ENCODE measurements at regions not wholly inside any gene's neighbourhood (a gene's known extent, or its start where the extent isn't known, plus 50 kb on each side); places are given as distances from the start of the nearest gene placed in this dataset.

DNA sequence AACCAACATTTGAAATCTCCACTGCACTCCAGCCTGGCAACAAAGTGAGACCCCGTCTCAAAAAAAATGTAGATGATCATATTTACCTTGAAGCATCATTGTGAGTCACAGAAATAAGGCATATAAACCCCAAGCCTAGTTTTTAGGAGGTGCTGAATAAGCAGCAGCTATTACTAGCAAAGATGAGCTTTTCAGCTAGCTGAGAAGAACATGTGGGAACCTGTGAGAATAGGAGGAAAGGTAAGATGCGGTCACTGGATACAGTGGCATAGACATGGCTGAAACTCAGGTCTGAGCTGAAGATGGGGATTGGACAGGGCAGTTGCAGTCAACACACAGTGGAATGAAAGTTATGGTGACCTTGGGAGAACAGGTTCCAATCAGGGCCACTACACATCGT is 284.3 kb upstream of the IRAK1BP1 start:
- Mint-ChIP-seq H3K4me3 (no peak overlapping the region), H3K4me1 (no peaks in the 10 kb centered on the region), H3K27me3 (ENCODE audit: low read depth, poor library complexity) (peaks cover 3% of the 10 kb centered on the region), H3K9me3 (no peaks in the 10 kb centered on the region), H3K27ac (no peak overlapping the region), H3K36me3 (ENCODE audit: low read depth) (no peaks in the 10 kb centered on the region)
- TF ChIP-seq, protein P1, sequence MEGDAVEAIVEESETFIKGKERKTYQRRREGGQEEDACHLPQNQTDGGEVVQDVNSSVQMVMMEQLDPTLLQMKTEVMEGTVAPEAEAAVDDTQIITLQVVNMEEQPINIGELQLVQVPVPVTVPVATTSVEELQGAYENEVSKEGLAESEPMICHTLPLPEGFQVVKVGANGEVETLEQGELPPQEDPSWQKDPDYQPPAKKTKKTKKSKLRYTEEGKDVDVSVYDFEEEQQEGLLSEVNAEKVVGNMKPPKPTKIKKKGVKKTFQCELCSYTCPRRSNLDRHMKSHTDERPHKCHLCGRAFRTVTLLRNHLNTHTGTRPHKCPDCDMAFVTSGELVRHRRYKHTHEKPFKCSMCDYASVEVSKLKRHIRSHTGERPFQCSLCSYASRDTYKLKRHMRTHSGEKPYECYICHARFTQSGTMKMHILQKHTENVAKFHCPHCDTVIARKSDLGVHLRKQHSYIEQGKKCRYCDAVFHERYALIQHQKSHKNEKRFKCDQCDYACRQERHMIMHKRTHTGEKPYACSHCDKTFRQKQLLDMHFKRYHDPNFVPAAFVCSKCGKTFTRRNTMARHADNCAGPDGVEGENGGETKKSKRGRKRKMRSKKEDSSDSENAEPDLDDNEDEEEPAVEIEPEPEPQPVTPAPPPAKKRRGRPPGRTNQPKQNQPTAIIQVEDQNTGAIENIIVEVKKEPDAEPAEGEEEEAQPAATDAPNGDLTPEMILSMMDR (IDR thresholded peaks at IDR 0.05) = no peak
- no peak for DNase-seq

DNA sequence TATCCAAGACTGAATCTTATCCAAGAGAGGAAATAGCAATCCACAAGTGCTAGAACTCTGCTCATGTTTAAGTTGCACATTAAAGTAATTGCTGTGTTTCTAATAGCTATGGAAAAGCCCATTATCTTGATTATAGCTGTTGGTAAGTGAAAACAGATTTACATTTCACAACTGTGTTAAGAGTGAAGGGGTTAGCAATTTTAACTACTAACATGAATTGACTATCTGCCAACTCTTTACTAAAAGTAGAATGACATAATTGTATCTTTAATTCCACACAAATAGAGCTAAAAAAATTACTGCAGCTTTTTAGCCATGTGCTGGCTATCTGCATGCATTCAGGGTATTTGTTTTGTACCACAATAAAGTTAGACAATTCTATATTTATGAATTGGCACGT is 277.9 kb upstream of the IRAK1BP1 start:
- Mint-ChIP-seq H3K9me3 (no peaks in the 10 kb centered on the region), H3K36me3 (ENCODE audit: low read depth) (no peaks in the 10 kb centered on the region), H3K4me1 (no peaks in the 10 kb centered on the region), H3K27me3 (ENCODE audit: low read depth, poor library complexity) (peaks cover 3% of the 10 kb centered on the region), H3K4me3 (no peak overlapping the region), H3K27ac (no peak overlapping the region)
- TF ChIP-seq, protein P1 (IDR thresholded peaks at IDR 0.05) = no peak
- no peak for DNase-seq

DNA sequence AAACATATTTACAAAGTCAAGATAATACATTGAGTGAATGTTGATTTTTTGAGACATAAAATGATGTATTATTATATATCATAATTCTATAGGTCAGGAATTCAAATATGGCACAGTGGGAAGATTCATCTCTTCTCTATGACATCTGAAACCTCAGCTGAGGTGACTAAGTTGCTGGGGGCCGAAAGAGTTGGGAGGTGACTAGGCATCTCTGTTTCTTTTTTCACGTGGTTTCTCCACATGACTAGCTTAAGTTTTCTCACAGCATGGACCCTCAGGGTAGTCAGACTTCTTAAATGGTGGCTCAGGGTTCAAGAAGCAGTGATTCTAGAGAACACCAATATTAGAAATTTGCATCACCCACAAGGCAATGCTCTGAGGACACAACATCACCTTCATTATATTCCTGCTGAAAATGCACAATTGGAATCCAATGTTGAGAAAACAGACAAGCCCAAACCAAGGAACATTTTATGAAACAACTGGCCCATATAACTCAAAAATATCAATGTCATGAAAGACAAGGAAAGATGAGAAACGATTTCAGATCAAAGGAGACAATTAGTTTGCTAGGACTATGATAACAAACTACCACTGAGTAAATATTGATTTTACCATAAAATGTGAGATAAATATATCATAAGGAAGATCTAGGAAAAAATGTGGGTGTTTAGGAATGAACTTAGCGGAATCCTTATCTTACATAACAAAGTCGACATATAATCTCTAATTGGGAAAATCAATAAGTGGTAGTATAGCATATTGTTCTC is 273.3 kb upstream of the IRAK1BP1 start:
- DNase-seq = no peak
- TF ChIP-seq, protein P1 (IDR thresholded peaks at IDR 0.05) = no peak
- H3K27ac Mint-ChIP-seq = no peak overlapping the region
- H3K4me1 Mint-ChIP-seq = no peaks in the 10 kb centered on the region
- no peak overlapping the region for H3K4me3 Mint-ChIP-seq
- no peaks in the 10 kb centered on the region for H3K9me3 Mint-ChIP-seq
- no peaks in the 10 kb centered on the region for H3K36me3 Mint-ChIP-seq (ENCODE audit: low read depth)
- H3K27me3 Mint-ChIP-seq (ENCODE audit: low read depth, poor library complexity) = no peaks in the 10 kb centered on the region

DNA sequence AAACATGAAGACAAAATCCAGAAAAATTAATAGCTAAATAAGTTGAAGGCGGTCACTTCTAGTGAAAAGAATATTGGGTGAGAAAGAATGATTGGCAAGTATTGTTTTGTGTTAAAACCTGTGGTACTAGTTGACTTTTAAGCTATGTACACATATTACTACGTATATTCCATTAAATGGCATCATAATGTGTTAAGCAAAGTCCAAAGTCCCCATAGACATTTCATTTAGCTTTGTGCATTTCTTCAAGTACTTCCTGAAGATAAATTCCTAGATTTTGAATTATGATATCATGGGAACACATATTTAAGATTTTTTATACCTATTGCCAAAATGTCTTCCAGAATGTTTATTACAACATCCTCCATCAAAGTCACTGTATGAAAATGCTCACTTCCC is 272.7 kb upstream of the IRAK1BP1 start:
- H3K4me1 Mint-ChIP-seq = no peaks in the 10 kb centered on the region
- no peak overlapping the region for H3K27ac Mint-ChIP-seq
- TF ChIP-seq, protein P1 (IDR thresholded peaks at IDR 0.05) = no peak
- H3K4me3 Mint-ChIP-seq = no peak overlapping the region
- H3K9me3 Mint-ChIP-seq = no peaks in the 10 kb centered on the region
- DNase-seq = no peak
- H3K27me3 Mint-ChIP-seq (ENCODE audit: low read depth, poor library complexity) = no peaks in the 10 kb centered on the region
- H3K36me3 Mint-ChIP-seq (ENCODE audit: low read depth) = no peaks in the 10 kb centered on the region

DNA sequence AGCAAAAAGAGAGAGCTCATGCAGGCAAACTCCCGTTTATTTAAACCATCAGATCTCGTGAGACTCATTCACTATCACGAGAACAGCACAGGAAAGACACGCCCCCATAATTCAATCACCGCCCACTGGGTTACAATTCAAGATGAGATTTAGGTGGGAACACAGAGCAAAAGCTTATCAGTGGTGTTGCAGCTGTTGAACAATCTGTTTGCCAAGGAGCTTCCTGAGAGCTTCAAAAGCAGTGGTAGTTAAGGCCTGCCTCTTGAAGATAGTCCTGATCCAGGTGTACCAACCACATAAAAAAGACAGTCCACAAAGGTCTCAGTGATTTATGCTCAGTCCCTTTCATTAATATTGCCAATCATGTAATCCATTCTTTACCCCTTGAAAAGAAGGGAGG is 269.4 kb upstream of the IRAK1BP1 start:
- no peaks in the 10 kb centered on the region for H3K4me1 Mint-ChIP-seq

More for the DNA sequence above, 269.4 kb upstream of the IRAK1BP1 start:
- Mint-ChIP-seq H3K36me3 (ENCODE audit: low read depth) (no peaks in the 10 kb centered on the region), H3K9me3 (no peaks in the 10 kb centered on the region), H3K27me3 (ENCODE audit: low read depth, poor library complexity) (no peaks in the 10 kb centered on the region), H3K4me3 (no peak overlapping the region), H3K27ac (no peak overlapping the region)
- TF ChIP-seq, protein P1 (IDR thresholded peaks at IDR 0.05) = no peak
- no peak for DNase-seq
